Progenitor cell of endocrine pancreas (in vitro differentiated cells): ENCODE measurements at regions not wholly inside any gene's neighbourhood (a gene's known extent, or its start where the extent isn't known, plus 50 kb on each side); places are given as distances from the start of the nearest gene placed in this dataset.

Source experiments
- DNase-seq: peaks from one replicate; pipeline ENCODE4 v3.0.0; 2021; ENCODE audit warnings: low spot score; ENCODE audit not compliant: unreplicated experiment
- H3K27ac Mint-ChIP-seq: 2 replicates; pipeline ENCODE4 v1.8.0; 2021; ENCODE audit warnings: mild to moderate bottlenecking, moderate library complexity, mixed read lengths
- H3K27me3 Mint-ChIP-seq: 2 replicates; pipeline ENCODE4 v1.8.0; 2021; ENCODE audit warnings: mixed read lengths
- H3K36me3 Mint-ChIP-seq: 2 replicates; pipeline ENCODE4 v1.8.0; 2022; ENCODE audit warnings: mixed read lengths; ENCODE audit not compliant: insufficient read depth
- H3K4me1 Mint-ChIP-seq: 2 replicates; pipeline ENCODE4 v1.8.0; 2021; ENCODE audit warnings: low read depth, mixed read lengths
- H3K4me3 Mint-ChIP-seq: 2 replicates; pipeline ENCODE4 v1.8.0; 2021; ENCODE audit warnings: low read depth, mild to moderate bottlenecking, moderate library complexity, mixed read lengths
- H3K9me3 Mint-ChIP-seq: 2 replicates; pipeline ENCODE4 v1.8.0; 2021; ENCODE audit warnings: low read depth, mixed read lengths
- CTCF ChIP-seq: fragments of 200-600 bp; sonication (generic); IDR thresholded peaks from one replicate; pipeline ENCODE4 v1.5.0; 2021; ENCODE audit warnings: antibody characterized with exemption, mild to moderate bottlenecking; ENCODE audit not compliant: unreplicated experiment

- Mint-ChIP-seq H3K27ac (no peak overlapping the region), H3K27me3 (no peaks in the 10 kb centered on the region), H3K4me3 (no peak overlapping the region), H3K4me1 (peaks cover 24% of the 10 kb centered on the region), H3K9me3 (peaks cover 13% of the 10 kb centered on the region), H3K36me3 (no peaks in the 10 kb centered on the region)
- no peak for TF ChIP-seq CTCF
- DNase-seq, result no peak
These were observed 289.7 kb downstream of the MRPS30 start for GRCh38 chr5:45098483-45098882.

GRCh38 chr5:45101146-45101545 lies 292.4 kb downstream of the MRPS30 start:
- no peak for DNase-seq
- no peaks in the 10 kb centered on the region for H3K27me3 Mint-ChIP-seq
- no peak overlapping the region for H3K27ac Mint-ChIP-seq
- TF ChIP-seq CTCF, result no peak
- no peak overlapping the region for H3K4me3 Mint-ChIP-seq
- H3K36me3 Mint-ChIP-seq, result no peaks in the 10 kb centered on the region
- peaks cover 16% of the 10 kb centered on the region for H3K9me3 Mint-ChIP-seq
- peaks cover 7% of the 10 kb centered on the region for H3K4me1 Mint-ChIP-seq

GRCh38 chr5:45105491-45105994 lies 296.8 kb downstream of the MRPS30 start:
- no peak for TF ChIP-seq CTCF

GRCh38 chr5:45109062-45109461 lies 300.3 kb downstream of the MRPS30 start:
- H3K9me3 Mint-ChIP-seq, result peaks cover 3% of the 10 kb centered on the region
- H3K4me3 Mint-ChIP-seq, result no peak overlapping the region
- TF ChIP-seq CTCF, result no peak
- H3K4me1 Mint-ChIP-seq, result peaks cover 1% of the 10 kb centered on the region
- no peaks in the 10 kb centered on the region for H3K27me3 Mint-ChIP-seq
- DNase-seq, result no peak
- H3K36me3 Mint-ChIP-seq, result no peaks in the 10 kb centered on the region
- H3K27ac Mint-ChIP-seq, result no peak overlapping the region

More at GRCh38 chr5:45105491-45105994, 296.8 kb downstream of the MRPS30 start:
- Mint-ChIP-seq H3K9me3 (peaks cover 13% of the 10 kb centered on the region), H3K27ac (no peak overlapping the region), H3K4me3 (no peak overlapping the region), H3K36me3 (no peaks in the 10 kb centered on the region), H3K4me1 (peaks cover 1% of the 10 kb centered on the region), H3K27me3 (no peaks in the 10 kb centered on the region)
- DNase-seq, result no peak

GRCh38 chr5:45109636-45110035 lies 300.9 kb downstream of the MRPS30 start:
- H3K9me3 Mint-ChIP-seq, result peaks cover 3% of the 10 kb centered on the region
- H3K27me3 Mint-ChIP-seq, result no peaks in the 10 kb centered on the region
- no peak overlapping the region for H3K27ac Mint-ChIP-seq
- H3K4me3 Mint-ChIP-seq, result no peak overlapping the region
- no peak for DNase-seq
- peaks cover 1% of the 10 kb centered on the region for H3K4me1 Mint-ChIP-seq
- H3K36me3 Mint-ChIP-seq, result no peaks in the 10 kb centered on the region
- no peak for TF ChIP-seq CTCF
